OCI-LY7 (cell line): ENCODE measurements at regions not wholly inside any gene's neighbourhood (a gene's known extent, or its start where the extent isn't known, plus 50 kb on each side); places are given as distances from the start of the nearest gene placed in this dataset.

ENCODE experiments used
- CTCF ChIP-seq: fragments of 200-600 bp; sonication (generic); conservative IDR thresholded peaks from 2 replicates; pipeline ENCODE4 v1.5.1; 2014; ENCODE audit warnings: mild to moderate bottlenecking, antibody characterized with exemption, low read length, moderate library complexity, mixed read lengths
- EZH2phosphoT487 ChIP-seq: fragments of 200-600 bp; sonication (generic); IDR thresholded peaks from 2 replicates; pipeline ENCODE4 v1.6.1; 2018; ENCODE audit warnings: low read depth, borderline replicate concordance, mild to moderate bottlenecking, mixed run types, antibody characterized with exemption, low read length, moderate library complexity, mixed read lengths

GRCh38 chr10:38979535-38979934 is 885.4 kb downstream of the ZNF37A start:
- no peak for TF ChIP-seq CTCF
- TF ChIP-seq EZH2phosphoT487, result no peak
